ENCODE measurements at regions not wholly inside any gene's neighbourhood (a gene's known extent, or its start where the extent isn't known, plus 50 kb on each side); places are given as distances from the start of the nearest gene placed in this dataset.

- TF ChIP-seq, protein P1, sequence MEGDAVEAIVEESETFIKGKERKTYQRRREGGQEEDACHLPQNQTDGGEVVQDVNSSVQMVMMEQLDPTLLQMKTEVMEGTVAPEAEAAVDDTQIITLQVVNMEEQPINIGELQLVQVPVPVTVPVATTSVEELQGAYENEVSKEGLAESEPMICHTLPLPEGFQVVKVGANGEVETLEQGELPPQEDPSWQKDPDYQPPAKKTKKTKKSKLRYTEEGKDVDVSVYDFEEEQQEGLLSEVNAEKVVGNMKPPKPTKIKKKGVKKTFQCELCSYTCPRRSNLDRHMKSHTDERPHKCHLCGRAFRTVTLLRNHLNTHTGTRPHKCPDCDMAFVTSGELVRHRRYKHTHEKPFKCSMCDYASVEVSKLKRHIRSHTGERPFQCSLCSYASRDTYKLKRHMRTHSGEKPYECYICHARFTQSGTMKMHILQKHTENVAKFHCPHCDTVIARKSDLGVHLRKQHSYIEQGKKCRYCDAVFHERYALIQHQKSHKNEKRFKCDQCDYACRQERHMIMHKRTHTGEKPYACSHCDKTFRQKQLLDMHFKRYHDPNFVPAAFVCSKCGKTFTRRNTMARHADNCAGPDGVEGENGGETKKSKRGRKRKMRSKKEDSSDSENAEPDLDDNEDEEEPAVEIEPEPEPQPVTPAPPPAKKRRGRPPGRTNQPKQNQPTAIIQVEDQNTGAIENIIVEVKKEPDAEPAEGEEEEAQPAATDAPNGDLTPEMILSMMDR (IDR thresholded peaks at IDR 0.05), result no peak
- TF ChIP-seq POLR2A (IDR thresholded peaks at IDR 0.05), result no peak
Measured at GRCh38 chr19:29450812-29451211, 75.0 kb upstream of the VSTM2B start.

Measured in right lobe of liver (tissue), 4 donors.